Smooth muscle cell (in vitro differentiated cells): ENCODE measurements at regions not wholly inside any gene's neighbourhood (a gene's known extent, or its start where the extent isn't known, plus 50 kb on each side); places are given as distances from the start of the nearest gene placed in this dataset.

Experiments used
- DNase-seq: peaks from one replicate; lab custom pipeline; 2025; ENCODE audit not compliant: unreplicated experiment; lab: John Stamatoyannopoulos, UW
- H2AFZ ChIP-seq: fragments of 200-600 bp; sonication (generic); 2 replicates; pipeline ENCODE4 v1.6.0; 2016; ENCODE audit warnings: antibody characterized with exemption, low read depth, mild to moderate bottlenecking
- H3F3A ChIP-seq: fragments of 200-600 bp; sonication (generic); 2 replicates; pipeline ENCODE4 v1.6.0; 2017; ENCODE audit warnings: antibody characterized with exemption, low read depth
- H3K27ac ChIP-seq: fragments of 200-600 bp; sonication (generic); 2 replicates; pipeline ENCODE4 v1.5.1; 2016; ENCODE audit warnings: low read depth, mild to moderate bottlenecking
- H3K27me3 ChIP-seq: fragments of 200-600 bp; sonication (generic); 2 replicates; pipeline ENCODE4 v1.6.1; 2016; ENCODE audit warnings: low read depth, mild to moderate bottlenecking
- H3K36me3 ChIP-seq: fragments of 200-600 bp; sonication (generic); 2 replicates; pipeline ENCODE4 v1.5.1; 2016; ENCODE audit warnings: low read depth
- H3K4me1 ChIP-seq: fragments of 200-600 bp; sonication (generic); 2 replicates; pipeline ENCODE4 v1.5.1; 2016; ENCODE audit warnings: low read depth
- H3K4me2 ChIP-seq: fragments of 200-600 bp; sonication (generic); 2 replicates; pipeline ENCODE4 v1.6.0; 2016; ENCODE audit warnings: mild to moderate bottlenecking
- H3K4me3 ChIP-seq: fragments of 200-600 bp; sonication (generic); 2 replicates; pipeline ENCODE4 v1.5.1; 2016; ENCODE audit warnings: mild to moderate bottlenecking
- H3K79me2 ChIP-seq: fragments of 200-600 bp; sonication (generic); 2 replicates; pipeline ENCODE4 v1.6.0; 2016; ENCODE audit warnings: low read depth, mild to moderate bottlenecking
- H3K9ac ChIP-seq: fragments of 200-600 bp; sonication (generic); 2 replicates; pipeline ENCODE4 v1.6.0; 2016; ENCODE audit warnings: low read depth
- H3K9me3 ChIP-seq: fragments of 200-600 bp; sonication (generic); replicated peaks from 2 replicates; pipeline ENCODE4 v1.5.1; 2016; ENCODE audit warnings: low read depth
- H4K20me1 ChIP-seq: fragments of 200-600 bp; sonication (generic); 2 replicates; pipeline ENCODE4 v1.6.0; 2016; ENCODE audit warnings: low read depth
- CTCF ChIP-seq: fragments of 200-600 bp; sonication (generic); IDR thresholded peaks from 2 replicates; pipeline ENCODE4 v1.5.1; 2017; ENCODE audit warnings: borderline replicate concordance, mild to moderate bottlenecking, antibody characterized with exemption; ENCODE audit not compliant: insufficient read depth, poor library complexity, severe bottlenecking
- WGBS: methylation state at CpG from one replicate; pipeline ENCODE4 v1.1.7; 2016; ENCODE audit warnings: low lambda C conversion rate; 5-methylcytosine and 5-hydroxymethylcytosine counted together

DNA sequence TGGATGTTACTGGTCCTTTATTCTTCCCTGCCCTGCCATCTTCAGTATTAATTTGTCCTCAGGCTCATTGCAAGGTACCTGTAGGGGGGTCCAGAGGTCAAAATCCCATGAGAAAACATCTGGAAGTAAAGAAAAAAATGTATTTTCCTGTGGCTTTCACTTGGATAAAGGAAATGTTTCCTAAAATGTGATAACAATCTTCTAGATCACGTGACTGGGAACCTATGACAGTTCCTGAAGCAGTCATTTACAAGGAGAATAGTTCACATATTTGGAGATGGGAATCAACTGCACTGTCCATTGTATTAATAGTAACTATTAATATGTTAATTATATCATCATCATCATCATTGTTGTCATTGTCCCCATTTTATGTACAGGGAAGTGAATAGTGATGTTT lies 915.1 kb upstream of the EEF2KMT start:
- Histone ChIP-seq H3F3A (no peaks in the 10 kb centered on the region), H3K4me1 (no peaks in the 10 kb centered on the region), H3K36me3 (no peaks in the 10 kb centered on the region), H3K27ac (no peak overlapping the region), H2AFZ (no peak overlapping the region), H4K20me1 (no peaks in the 10 kb centered on the region), H3K79me2 (no peaks in the 10 kb centered on the region), H3K9me3 (no peaks in the 10 kb centered on the region), H3K4me3 (no peak overlapping the region), H3K4me2 (no peak overlapping the region), H3K27me3 (peaks cover 18% of the 10 kb centered on the region), H3K9ac (no peak overlapping the region)
- TF ChIP-seq CTCF: no peak
- DNase-seq: no peak
- WGBS: 67% methylated on average over 1 of the region's 1 CpG

DNA sequence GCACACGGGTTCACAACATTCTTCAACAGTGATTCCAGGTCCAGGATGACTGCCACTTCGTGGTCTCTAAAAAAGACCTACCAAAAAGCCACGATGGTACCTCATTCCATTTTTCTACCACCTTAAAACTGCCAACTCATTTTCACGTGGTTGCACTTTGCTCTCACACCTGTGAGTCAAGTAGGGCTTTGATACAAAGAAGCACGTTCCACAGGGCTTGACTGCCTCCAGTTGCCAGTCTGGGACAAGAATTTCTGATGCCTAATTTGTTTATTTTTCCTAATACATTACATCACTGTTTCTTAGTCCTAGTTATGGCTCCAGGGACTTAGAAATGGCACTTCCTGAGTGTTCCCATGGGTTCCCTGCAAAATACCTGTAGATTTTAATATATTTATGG lies 911.6 kb upstream of the EEF2KMT start:
- no peaks in the 10 kb centered on the region for H3K36me3 ChIP-seq
- H3K4me3 ChIP-seq: no peak overlapping the region
- no peak for DNase-seq
- TF ChIP-seq CTCF: no peak
- H3K9ac ChIP-seq: no peak overlapping the region
- no peak overlapping the region for H3K4me2 ChIP-seq
- H3K4me1 ChIP-seq: no peaks in the 10 kb centered on the region
- H3K27ac ChIP-seq: no peak overlapping the region
- H2AFZ ChIP-seq: no peak overlapping the region
- H3F3A ChIP-seq: no peaks in the 10 kb centered on the region
- H3K9me3 ChIP-seq: no peaks in the 10 kb centered on the region
- no peaks in the 10 kb centered on the region for H4K20me1 ChIP-seq
- no peaks in the 10 kb centered on the region for H3K79me2 ChIP-seq
- 80% methylated on average over 5 of the region's 5 CpGs for WGBS
- no peaks in the 10 kb centered on the region for H3K27me3 ChIP-seq

GRCh38 chr16:6008670-6009069 lies 911.1 kb upstream of the EEF2KMT start:
- no peaks in the 10 kb centered on the region for H3F3A ChIP-seq
- H3K27me3 ChIP-seq: no peaks in the 10 kb centered on the region
- WGBS: 86% methylated on average over 9 of the region's 9 CpGs
- no peak for DNase-seq
- no peak overlapping the region for H3K9ac ChIP-seq
- H2AFZ ChIP-seq: no peak overlapping the region
- no peak overlapping the region for H3K4me2 ChIP-seq
- no peaks in the 10 kb centered on the region for H3K4me1 ChIP-seq
- no peaks in the 10 kb centered on the region for H3K79me2 ChIP-seq
- H3K4me3 ChIP-seq: no peak overlapping the region
- no peaks in the 10 kb centered on the region for H3K36me3 ChIP-seq
- no peak overlapping the region for H3K27ac ChIP-seq
- no peaks in the 10 kb centered on the region for H3K9me3 ChIP-seq
- H4K20me1 ChIP-seq: no peaks in the 10 kb centered on the region
- no peak for TF ChIP-seq CTCF

GRCh38 chr16:5993356-5993755 lies 895.8 kb upstream of the EEF2KMT start:
- H4K20me1 ChIP-seq: no peaks in the 10 kb centered on the region
- no peak overlapping the region for H3K9ac ChIP-seq
- H3K27me3 ChIP-seq: no peaks in the 10 kb centered on the region
- H3F3A ChIP-seq: no peaks in the 10 kb centered on the region
- no peak overlapping the region for H3K4me3 ChIP-seq
- 93% methylated on average over 2 of the region's 2 CpGs for WGBS
- no peak overlapping the region for H3K27ac ChIP-seq
- TF ChIP-seq CTCF: no peak
- H2AFZ ChIP-seq: no peak overlapping the region
- no peaks in the 10 kb centered on the region for H3K9me3 ChIP-seq
- no peak for DNase-seq
- no peaks in the 10 kb centered on the region for H3K36me3 ChIP-seq
- no peaks in the 10 kb centered on the region for H3K4me1 ChIP-seq
- H3K79me2 ChIP-seq: no peaks in the 10 kb centered on the region
- H3K4me2 ChIP-seq: no peak overlapping the region
